Right lobe of liver (tissue), 4 donors: ENCODE measurements at regions not wholly inside any gene's neighbourhood (a gene's known extent, or its start where the extent isn't known, plus 50 kb on each side); places are given as distances from the start of the nearest gene placed in this dataset.

Source experiments
- CTCF ChIP-seq, 4 donors: fragments of 200-600 bp in 3 of 4; fragments of 450-650 bp in 1 of 4; IDR thresholded peaks; one replicate each; pipeline versions ENCODE4 v1.5.1 to v1.8.0; 2016 to 2022; ENCODE audit warnings: antibody characterized with exemption in 4 of 4, mild to moderate bottlenecking in 2 of 4
- POLR2A ChIP-seq: fragments of 450-650 bp; IDR thresholded peaks from one replicate; pipeline ENCODE4 v1.6.1; 2017; ENCODE audit warnings: antibody characterized with exemption, mild to moderate bottlenecking
- donor health status: DM: no; HTN: no; CAD: no.
- donor health status: DM: no; HTN: no; CAD: no.
- donor health status: DM: no; HTN: yes; CAD: no.

GRCh38 chr10:4219901-4220300 is 434.9 kb upstream of the KLF6 start:
- TF ChIP-seq POLR2A (no peak), CTCF (IDR thresholded peaks at IDR 0.05) (no peak)
